Osteocyte (in vitro differentiated cells): ENCODE measurements at regions not wholly inside any gene's neighbourhood (a gene's known extent, or its start where the extent isn't known, plus 50 kb on each side); places are given as distances from the start of the nearest gene placed in this dataset.

ENCODE experiments used
- DNase-seq: peaks from one replicate; pipeline ENCODE4 v3.0.0; 2021; ENCODE audit warnings: mixed read lengths; ENCODE audit not compliant: unreplicated experiment; ENCODE audit errors: extremely low spot score
- H3K27ac Mint-ChIP-seq: one replicate; pipeline ENCODE4 v1.8.0; 2021; ENCODE audit warnings: mild to moderate bottlenecking, mixed read lengths; ENCODE audit not compliant: unreplicated experiment
- H3K27me3 Mint-ChIP-seq: one replicate; pipeline ENCODE4 v1.8.0; 2021; ENCODE audit warnings: mixed read lengths; ENCODE audit not compliant: unreplicated experiment
- H3K36me3 Mint-ChIP-seq: one replicate; pipeline ENCODE4 v1.8.0; 2021; ENCODE audit warnings: mixed read lengths; ENCODE audit not compliant: unreplicated experiment
- H3K4me1 Mint-ChIP-seq: one replicate; pipeline ENCODE4 v1.8.0; 2021; ENCODE audit warnings: mixed read lengths; ENCODE audit not compliant: unreplicated experiment
- H3K4me3 Mint-ChIP-seq: one replicate; pipeline ENCODE4 v1.8.0; 2021; ENCODE audit warnings: mild to moderate bottlenecking, moderate library complexity, mixed read lengths; ENCODE audit not compliant: unreplicated experiment
- H3K9me3 Mint-ChIP-seq: one replicate; pipeline ENCODE4 v1.8.0; 2021; ENCODE audit warnings: mixed read lengths; ENCODE audit not compliant: unreplicated experiment
- CTCF ChIP-seq: fragments of 200-600 bp; sonication (generic); IDR thresholded peaks from 2 replicates; pipeline ENCODE4 v1.5.0; 2021; ENCODE audit warnings: antibody characterized with exemption, mild to moderate bottlenecking, moderate library complexity

- no peaks in the 10 kb centered on the region for H3K27me3 Mint-ChIP-seq
- peaks cover 7% of the 10 kb centered on the region for H3K4me1 Mint-ChIP-seq
- H3K36me3 Mint-ChIP-seq = no peaks in the 10 kb centered on the region
- H3K9me3 Mint-ChIP-seq = no peaks in the 10 kb centered on the region
- H3K27ac Mint-ChIP-seq = no peak overlapping the region
- no peak for TF ChIP-seq CTCF
- no peak overlapping the region for H3K4me3 Mint-ChIP-seq
- DNase-seq = no peak
These were observed 76.3 kb downstream of the PDGFA start for GRCh38 chr7:443279-443833.

- Mint-ChIP-seq H3K9me3 (no peaks in the 10 kb centered on the region), H3K27ac (no peak overlapping the region), H3K36me3 (no peaks in the 10 kb centered on the region), H3K27me3 (no peaks in the 10 kb centered on the region), H3K4me3 (no peak overlapping the region), H3K4me1 (peaks cover 7% of the 10 kb centered on the region)
- DNase-seq = no peak
- no peak for TF ChIP-seq CTCF
These were observed 75.0 kb downstream of the PDGFA start for GRCh38 chr7:444606-445005.

- TF ChIP-seq CTCF = no peak
- H3K36me3 Mint-ChIP-seq = no peaks in the 10 kb centered on the region
- DNase-seq = no peak
- H3K4me1 Mint-ChIP-seq = peaks cover 7% of the 10 kb centered on the region
- no peaks in the 10 kb centered on the region for H3K27me3 Mint-ChIP-seq
- no peak overlapping the region for H3K4me3 Mint-ChIP-seq
- no peak overlapping the region for H3K27ac Mint-ChIP-seq
- H3K9me3 Mint-ChIP-seq = no peaks in the 10 kb centered on the region
These were observed 74.6 kb downstream of the PDGFA start for GRCh38 chr7:445020-445419.

GRCh38 chr7:445563-446288, 73.9 kb downstream of the PDGFA start:
- H3K4me1 Mint-ChIP-seq = peaks cover 7% of the 10 kb centered on the region
- H3K27ac Mint-ChIP-seq = no peak overlapping the region
- H3K27me3 Mint-ChIP-seq = no peaks in the 10 kb centered on the region
- TF ChIP-seq CTCF = no peak
- H3K9me3 Mint-ChIP-seq = no peaks in the 10 kb centered on the region
- no peak for DNase-seq
- no peaks in the 10 kb centered on the region for H3K36me3 Mint-ChIP-seq
- no peak overlapping the region for H3K4me3 Mint-ChIP-seq

- peaks cover 12% of the 10 kb centered on the region for H3K4me1 Mint-ChIP-seq
- H3K4me3 Mint-ChIP-seq = no peak overlapping the region
- H3K36me3 Mint-ChIP-seq = no peaks in the 10 kb centered on the region
- DNase-seq = no peak
- no peak overlapping the region for H3K27ac Mint-ChIP-seq
- H3K9me3 Mint-ChIP-seq = no peaks in the 10 kb centered on the region
- no peaks in the 10 kb centered on the region for H3K27me3 Mint-ChIP-seq
- TF ChIP-seq CTCF = no peak
These were observed 73.2 kb downstream of the PDGFA start for GRCh38 chr7:446289-446935.
